WTC11 (cell line): ENCODE measurements at regions not wholly inside any gene's neighbourhood (a gene's known extent, or its start where the extent isn't known, plus 50 kb on each side); places are given as distances from the start of the nearest gene placed in this dataset.
"Not testable (repeated sequence)": the region's sequence is repeated elsewhere in the genome, so short reads cannot be mapped to it uniquely, and the experiment has no call there.

Experiments
- ATAC-seq: fragments of 200-7000 bp; cut with Tn5 transposase; 2 replicates; pipeline ENCODE4 v1.10.0; 2021; ENCODE audit warnings: mild to moderate bottlenecking, moderate library complexity
- CTCF ChIA-PET: fragments of 300-600 bp; sonication (Branson Sonifier 250); formaldehyde crosslinking; loops from one replicate; lab custom pipeline; 2021; ENCODE audit warnings: antibody characterized with exemption; lab: Charles Lee
- POLR2A ChIA-PET: fragments of 350-600 bp; sonication (Branson Sonifier 250); formaldehyde crosslinking; loops from one replicate; lab custom pipeline; 2021; ENCODE audit warnings: antibody characterized with exemption; lab: Charles Lee
- DNase-seq: peaks from one replicate; pipeline ENCODE4 v3.0.0; 2021; ENCODE audit warnings: low spot score
- H3K27ac Mint-ChIP-seq: 2 replicates; pipeline ENCODE4 v1.8.0; 2021; ENCODE audit warnings: mixed read lengths
- H3K27me3 Mint-ChIP-seq: 2 replicates; pipeline ENCODE4 v1.8.0; 2021; ENCODE audit warnings: low read depth, mild to moderate bottlenecking, moderate library complexity, mixed read lengths
- H3K36me3 Mint-ChIP-seq: 2 replicates; pipeline ENCODE4 v1.8.0; 2021; ENCODE audit warnings: mixed read lengths
- H3K4me1 Mint-ChIP-seq: 2 replicates; pipeline ENCODE4 v1.8.0; 2022; ENCODE audit warnings: mixed read lengths
- H3K4me3 Mint-ChIP-seq: 2 replicates; pipeline ENCODE4 v1.8.0; 2021; ENCODE audit warnings: mild to moderate bottlenecking, moderate library complexity, mixed read lengths
- H3K9me3 Mint-ChIP-seq: 2 replicates; pipeline ENCODE4 v1.8.0; 2021; ENCODE audit warnings: mixed read lengths
- EMX1 ChIP-seq: fragments of 250-450 bp; sonication (Bioruptor Pico); IDR thresholded peaks from 2 replicates; pipeline ENCODE4 v1.8.0; 2021; ENCODE audit warnings: mild to moderate bottlenecking
- FOXP1 ChIP-seq: sonication (generic); formaldehyde crosslinking; IDR thresholded peaks from 2 replicates; pipeline ENCODE4 v1.8.0; 2022; ENCODE audit warnings: missing genetic modification reagents, mild to moderate bottlenecking, moderate library complexity, borderline replicate concordance
- HMGA2 ChIP-seq: fragments of 250-450 bp; sonication (Bioruptor Pico); IDR thresholded peaks from 2 replicates; pipeline ENCODE4 v1.4.0; 2021; ENCODE audit warnings: mild to moderate bottlenecking, moderate library complexity
- KAT7 ChIP-seq: sonication (generic); formaldehyde crosslinking; IDR thresholded peaks from 2 replicates; pipeline ENCODE4 v1.8.1; 2023; ENCODE audit warnings: missing genetic modification reagents, mild to moderate bottlenecking, borderline replicate concordance
- NR2C2 ChIP-seq: sonication (generic); formaldehyde crosslinking; IDR thresholded peaks from 2 replicates; pipeline ENCODE4 v1.8.0; 2022; ENCODE audit warnings: mild to moderate bottlenecking, missing genetic modification reagents
- RELA ChIP-seq: sonication (generic); formaldehyde crosslinking; IDR thresholded peaks from 2 replicates; pipeline ENCODE4 v1.8.1; 2022; ENCODE audit warnings: missing genetic modification reagents, mild to moderate bottlenecking, borderline replicate concordance
- ZNF219 ChIP-seq: sonication (generic); formaldehyde crosslinking; IDR thresholded peaks from 2 replicates; pipeline ENCODE4 v1.8.0; 2023; ENCODE audit warnings: missing genetic modification reagents, mild to moderate bottlenecking, borderline replicate concordance
- ZNF232 ChIP-seq: sonication (generic); formaldehyde crosslinking; IDR thresholded peaks from 2 replicates; pipeline ENCODE4 v1.8.0; 2022; ENCODE audit warnings: mild to moderate bottlenecking, missing genetic modification reagents
- TF ChIP-seq, protein P1 (sequence below): sonication (generic); formaldehyde crosslinking; IDR thresholded peaks from 2 replicates; pipeline ENCODE4 v1.8.0; 2023; ENCODE audit warnings: missing genetic modification reagents, mild to moderate bottlenecking, borderline replicate concordance
- TF ChIP-seq, protein P2 (sequence below): sonication (generic); formaldehyde crosslinking; IDR thresholded peaks from 2 replicates; pipeline ENCODE4 v1.8.1; 2022; ENCODE audit warnings: missing genetic modification reagents, borderline replicate concordance
- TF ChIP-seq, protein P3 (sequence below): sonication (generic); formaldehyde crosslinking; IDR thresholded peaks from 2 replicates; pipeline ENCODE4 v1.8.1; 2023; ENCODE audit warnings: mild to moderate bottlenecking, missing genetic modification reagents, borderline replicate concordance
- TF ChIP-seq, protein P4 (sequence below): fragments of 250-450 bp; sonication (Bioruptor Pico); conservative IDR thresholded peaks from 2 replicates; pipeline ENCODE4 v1.9.0; 2021; ENCODE audit warnings: mild to moderate bottlenecking
- TF ChIP-seq, protein P5 (sequence below): sonication (generic); formaldehyde crosslinking; IDR thresholded peaks from 2 replicates; pipeline ENCODE4 v1.8.1; 2023; ENCODE audit warnings: mild to moderate bottlenecking, missing genetic modification reagents, moderate library complexity
- TF ChIP-seq, protein P6 (sequence below): fragments of 250-450 bp; sonication (Bioruptor Pico); IDR thresholded peaks from 2 replicates; pipeline ENCODE4 v1.8.0; 2021; ENCODE audit warnings: mild to moderate bottlenecking
- TF ChIP-seq, protein P7 (sequence below): sonication (generic); formaldehyde crosslinking; IDR thresholded peaks from 2 replicates; pipeline ENCODE4 v1.8.1; 2022; ENCODE audit warnings: mild to moderate bottlenecking, missing genetic modification reagents, moderate library complexity, borderline replicate concordance
- TF ChIP-seq, protein P8 (sequence below): sonication (generic); formaldehyde crosslinking; IDR thresholded peaks from 2 replicates; pipeline ENCODE4 v1.8.1; 2022; ENCODE audit warnings: low read depth, mild to moderate bottlenecking, moderate library complexity, missing genetic modification reagents, borderline replicate concordance

DNA sequence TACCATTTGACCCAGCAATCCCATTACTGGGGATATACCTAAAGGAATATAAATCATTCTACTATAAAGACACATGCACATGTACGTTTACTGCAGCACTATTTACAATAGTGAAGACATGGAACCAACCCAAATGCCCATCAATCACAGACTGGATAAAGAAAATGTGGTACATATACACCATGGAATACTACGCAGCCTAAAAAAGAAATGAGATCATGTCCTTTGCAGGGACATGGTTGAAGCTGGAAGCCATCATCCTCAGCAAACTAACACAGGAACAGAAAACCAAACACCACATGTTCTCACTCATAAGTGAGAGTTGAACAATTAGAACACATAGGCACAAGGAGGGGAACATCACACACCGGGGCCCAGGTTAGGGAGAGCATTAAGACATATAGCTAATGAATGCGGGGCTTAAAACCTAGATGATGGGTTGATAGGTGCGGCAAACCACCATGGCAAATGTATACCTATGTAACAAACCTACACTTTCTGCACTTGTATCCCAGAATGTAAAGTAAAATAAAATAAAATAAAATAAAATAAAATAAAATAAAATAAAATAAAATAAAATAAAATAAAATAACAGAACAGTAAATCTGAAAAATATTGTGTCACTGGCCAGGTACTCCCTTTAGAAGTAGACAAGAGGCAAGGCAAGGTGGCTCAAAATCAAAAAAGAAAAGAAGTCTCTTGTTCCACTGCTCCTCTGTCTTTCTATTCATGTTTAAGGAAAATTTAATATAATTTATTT lies 423.8 kb upstream of the GRAMD2B start:
- POLR2A ChIA-PET, H3K4me3 Mint-ChIP-seq: not testable (repeated sequence)
- peak; percentile 94 for TF ChIP-seq HMGA2 (CRISPR knock-in tag)

DNA sequence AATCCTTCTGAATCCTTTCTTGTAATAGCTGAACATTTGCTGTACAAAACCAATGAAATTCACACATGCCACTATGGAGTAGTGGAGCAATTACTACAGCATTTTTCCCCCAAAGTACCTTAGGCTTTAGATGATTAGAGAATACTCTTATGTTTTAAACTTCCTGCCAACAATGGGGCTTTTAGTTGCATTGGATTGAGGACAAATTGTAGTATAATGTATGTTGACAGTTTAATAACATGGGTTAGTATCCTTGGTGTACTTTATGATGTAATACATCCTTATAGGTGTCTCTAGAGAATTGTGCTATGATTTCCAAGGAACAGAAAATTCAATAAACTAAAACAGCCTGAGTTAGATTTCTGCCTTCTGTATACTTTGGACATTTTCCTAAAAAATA lies 422.7 kb upstream of the GRAMD2B start:
- CTCF ChIA-PET, result no interaction called here
- H3K9me3 Mint-ChIP-seq, result peaks cover 31% of the 10 kb centered on the region
- no peaks in the 10 kb centered on the region for H3K27me3 Mint-ChIP-seq
- H3K4me3 Mint-ChIP-seq, result no peak overlapping the region
- peaks cover 19% of the 10 kb centered on the region for H3K4me1 Mint-ChIP-seq
- no peak overlapping the region for H3K27ac Mint-ChIP-seq
- ATAC-seq (no peak), DNase-seq (no peak)
- peaks cover 16% of the 10 kb centered on the region; the same call in 1 of the 2 replicates for H3K36me3 Mint-ChIP-seq
- POLR2A ChIA-PET, result no interaction called here
- no peak for TF ChIP-seq FOXP1 (CRISPR knock-in tag)
- TF ChIP-seq NR2C2 (CRISPR knock-in tag), result no peak
- TF ChIP-seq KAT7 (CRISPR knock-in tag), result no peak
- TF ChIP-seq, protein P1, sequence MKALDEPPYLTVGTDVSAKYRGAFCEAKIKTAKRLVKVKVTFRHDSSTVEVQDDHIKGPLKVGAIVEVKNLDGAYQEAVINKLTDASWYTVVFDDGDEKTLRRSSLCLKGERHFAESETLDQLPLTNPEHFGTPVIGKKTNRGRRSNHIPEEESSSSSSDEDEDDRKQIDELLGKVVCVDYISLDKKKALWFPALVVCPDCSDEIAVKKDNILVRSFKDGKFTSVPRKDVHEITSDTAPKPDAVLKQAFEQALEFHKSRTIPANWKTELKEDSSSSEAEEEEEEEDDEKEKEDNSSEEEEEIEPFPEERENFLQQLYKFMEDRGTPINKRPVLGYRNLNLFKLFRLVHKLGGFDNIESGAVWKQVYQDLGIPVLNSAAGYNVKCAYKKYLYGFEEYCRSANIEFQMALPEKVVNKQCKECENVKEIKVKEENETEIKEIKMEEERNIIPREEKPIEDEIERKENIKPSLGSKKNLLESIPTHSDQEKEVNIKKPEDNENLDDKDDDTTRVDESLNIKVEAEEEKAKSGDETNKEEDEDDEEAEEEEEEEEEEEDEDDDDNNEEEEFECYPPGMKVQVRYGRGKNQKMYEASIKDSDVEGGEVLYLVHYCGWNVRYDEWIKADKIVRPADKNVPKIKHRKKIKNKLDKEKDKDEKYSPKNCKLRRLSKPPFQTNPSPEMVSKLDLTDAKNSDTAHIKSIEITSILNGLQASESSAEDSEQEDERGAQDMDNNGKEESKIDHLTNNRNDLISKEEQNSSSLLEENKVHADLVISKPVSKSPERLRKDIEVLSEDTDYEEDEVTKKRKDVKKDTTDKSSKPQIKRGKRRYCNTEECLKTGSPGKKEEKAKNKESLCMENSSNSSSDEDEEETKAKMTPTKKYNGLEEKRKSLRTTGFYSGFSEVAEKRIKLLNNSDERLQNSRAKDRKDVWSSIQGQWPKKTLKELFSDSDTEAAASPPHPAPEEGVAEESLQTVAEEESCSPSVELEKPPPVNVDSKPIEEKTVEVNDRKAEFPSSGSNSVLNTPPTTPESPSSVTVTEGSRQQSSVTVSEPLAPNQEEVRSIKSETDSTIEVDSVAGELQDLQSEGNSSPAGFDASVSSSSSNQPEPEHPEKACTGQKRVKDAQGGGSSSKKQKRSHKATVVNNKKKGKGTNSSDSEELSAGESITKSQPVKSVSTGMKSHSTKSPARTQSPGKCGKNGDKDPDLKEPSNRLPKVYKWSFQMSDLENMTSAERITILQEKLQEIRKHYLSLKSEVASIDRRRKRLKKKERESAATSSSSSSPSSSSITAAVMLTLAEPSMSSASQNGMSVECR (CRISPR knock-in tag), result no peak
- TF ChIP-seq, protein P2, sequence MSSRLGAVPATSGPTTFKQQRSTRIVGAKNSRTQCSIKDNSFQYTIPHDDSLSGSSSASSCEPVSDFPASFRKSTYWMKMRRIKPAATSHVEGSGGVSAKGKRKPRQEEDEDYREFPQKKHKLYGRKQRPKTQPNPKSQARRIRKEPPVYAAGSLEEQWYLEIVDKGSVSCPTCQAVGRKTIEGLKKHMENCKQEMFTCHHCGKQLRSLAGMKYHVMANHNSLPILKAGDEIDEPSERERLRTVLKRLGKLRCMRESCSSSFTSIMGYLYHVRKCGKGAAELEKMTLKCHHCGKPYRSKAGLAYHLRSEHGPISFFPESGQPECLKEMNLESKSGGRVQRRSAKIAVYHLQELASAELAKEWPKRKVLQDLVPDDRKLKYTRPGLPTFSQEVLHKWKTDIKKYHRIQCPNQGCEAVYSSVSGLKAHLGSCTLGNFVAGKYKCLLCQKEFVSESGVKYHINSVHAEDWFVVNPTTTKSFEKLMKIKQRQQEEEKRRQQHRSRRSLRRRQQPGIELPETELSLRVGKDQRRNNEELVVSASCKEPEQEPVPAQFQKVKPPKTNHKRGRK (CRISPR knock-in tag), result no peak
- TF ChIP-seq, protein P3, sequence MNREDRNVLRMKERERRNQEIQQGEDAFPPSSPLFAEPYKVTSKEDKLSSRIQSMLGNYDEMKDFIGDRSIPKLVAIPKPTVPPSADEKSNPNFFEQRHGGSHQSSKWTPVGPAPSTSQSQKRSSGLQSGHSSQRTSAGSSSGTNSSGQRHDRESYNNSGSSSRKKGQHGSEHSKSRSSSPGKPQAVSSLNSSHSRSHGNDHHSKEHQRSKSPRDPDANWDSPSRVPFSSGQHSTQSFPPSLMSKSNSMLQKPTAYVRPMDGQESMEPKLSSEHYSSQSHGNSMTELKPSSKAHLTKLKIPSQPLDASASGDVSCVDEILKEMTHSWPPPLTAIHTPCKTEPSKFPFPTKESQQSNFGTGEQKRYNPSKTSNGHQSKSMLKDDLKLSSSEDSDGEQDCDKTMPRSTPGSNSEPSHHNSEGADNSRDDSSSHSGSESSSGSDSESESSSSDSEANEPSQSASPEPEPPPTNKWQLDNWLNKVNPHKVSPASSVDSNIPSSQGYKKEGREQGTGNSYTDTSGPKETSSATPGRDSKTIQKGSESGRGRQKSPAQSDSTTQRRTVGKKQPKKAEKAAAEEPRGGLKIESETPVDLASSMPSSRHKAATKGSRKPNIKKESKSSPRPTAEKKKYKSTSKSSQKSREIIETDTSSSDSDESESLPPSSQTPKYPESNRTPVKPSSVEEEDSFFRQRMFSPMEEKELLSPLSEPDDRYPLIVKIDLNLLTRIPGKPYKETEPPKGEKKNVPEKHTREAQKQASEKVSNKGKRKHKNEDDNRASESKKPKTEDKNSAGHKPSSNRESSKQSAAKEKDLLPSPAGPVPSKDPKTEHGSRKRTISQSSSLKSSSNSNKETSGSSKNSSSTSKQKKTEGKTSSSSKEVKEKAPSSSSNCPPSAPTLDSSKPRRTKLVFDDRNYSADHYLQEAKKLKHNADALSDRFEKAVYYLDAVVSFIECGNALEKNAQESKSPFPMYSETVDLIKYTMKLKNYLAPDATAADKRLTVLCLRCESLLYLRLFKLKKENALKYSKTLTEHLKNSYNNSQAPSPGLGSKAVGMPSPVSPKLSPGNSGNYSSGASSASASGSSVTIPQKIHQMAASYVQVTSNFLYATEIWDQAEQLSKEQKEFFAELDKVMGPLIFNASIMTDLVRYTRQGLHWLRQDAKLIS (CRISPR knock-in tag), result no peak
- TF ChIP-seq, protein P4, sequence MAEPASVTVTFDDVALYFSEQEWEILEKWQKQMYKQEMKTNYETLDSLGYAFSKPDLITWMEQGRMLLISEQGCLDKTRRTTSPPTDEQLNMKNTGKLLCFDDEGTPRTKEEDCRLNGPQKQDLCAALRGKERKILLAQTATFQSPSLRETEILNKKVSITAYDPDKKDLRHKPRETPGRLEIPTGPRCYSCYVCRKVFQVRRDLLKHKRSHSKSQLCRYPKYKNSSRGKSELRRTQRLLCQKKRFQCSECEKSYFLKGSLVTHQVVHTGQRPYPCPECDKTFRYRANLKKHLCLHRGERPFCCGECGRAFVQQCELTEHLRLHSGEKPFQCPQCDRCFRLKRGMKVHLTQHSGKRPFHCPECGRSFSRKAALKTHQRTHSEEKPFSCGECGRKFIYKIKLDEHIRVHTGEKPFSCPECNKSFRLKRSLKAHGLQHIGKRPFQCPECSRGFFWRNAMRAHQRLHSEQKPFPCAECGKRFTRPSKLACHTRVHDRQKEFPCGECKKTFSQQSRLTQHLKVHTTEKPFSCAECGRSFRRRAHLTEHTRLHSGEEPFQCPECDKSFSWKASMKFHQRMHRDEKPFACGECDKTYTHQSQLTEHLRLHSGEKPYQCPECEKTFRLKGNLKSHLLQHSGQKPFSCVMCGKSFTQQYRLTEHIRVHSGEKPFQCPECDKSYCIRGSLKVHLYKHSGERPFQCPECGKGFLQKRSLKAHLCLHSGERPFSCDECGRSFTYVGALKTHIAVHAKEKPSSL (CRISPR knock-in tag), result no peak
- TF ChIP-seq, protein P5, sequence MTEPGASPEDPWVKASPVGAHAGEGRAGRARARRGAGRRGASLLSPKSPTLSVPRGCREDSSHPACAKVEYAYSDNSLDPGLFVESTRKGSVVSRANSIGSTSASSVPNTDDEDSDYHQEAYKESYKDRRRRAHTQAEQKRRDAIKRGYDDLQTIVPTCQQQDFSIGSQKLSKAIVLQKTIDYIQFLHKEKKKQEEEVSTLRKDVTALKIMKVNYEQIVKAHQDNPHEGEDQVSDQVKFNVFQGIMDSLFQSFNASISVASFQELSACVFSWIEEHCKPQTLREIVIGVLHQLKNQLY (CRISPR knock-in tag), result no peak
- no peak for TF ChIP-seq ZNF219 (CRISPR knock-in tag)
- TF ChIP-seq RELA, result no peak
- TF ChIP-seq EMX1 (CRISPR knock-in tag), result no peak
- TF ChIP-seq ZNF232 (CRISPR knock-in tag), result no peak
- TF ChIP-seq, protein P6, sequence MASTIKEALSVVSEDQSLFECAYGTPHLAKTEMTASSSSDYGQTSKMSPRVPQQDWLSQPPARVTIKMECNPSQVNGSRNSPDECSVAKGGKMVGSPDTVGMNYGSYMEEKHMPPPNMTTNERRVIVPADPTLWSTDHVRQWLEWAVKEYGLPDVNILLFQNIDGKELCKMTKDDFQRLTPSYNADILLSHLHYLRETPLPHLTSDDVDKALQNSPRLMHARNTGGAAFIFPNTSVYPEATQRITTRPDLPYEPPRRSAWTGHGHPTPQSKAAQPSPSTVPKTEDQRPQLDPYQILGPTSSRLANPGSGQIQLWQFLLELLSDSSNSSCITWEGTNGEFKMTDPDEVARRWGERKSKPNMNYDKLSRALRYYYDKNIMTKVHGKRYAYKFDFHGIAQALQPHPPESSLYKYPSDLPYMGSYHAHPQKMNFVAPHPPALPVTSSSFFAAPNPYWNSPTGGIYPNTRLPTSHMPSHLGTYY (CRISPR knock-in tag), result no peak
- TF ChIP-seq, protein P7, sequence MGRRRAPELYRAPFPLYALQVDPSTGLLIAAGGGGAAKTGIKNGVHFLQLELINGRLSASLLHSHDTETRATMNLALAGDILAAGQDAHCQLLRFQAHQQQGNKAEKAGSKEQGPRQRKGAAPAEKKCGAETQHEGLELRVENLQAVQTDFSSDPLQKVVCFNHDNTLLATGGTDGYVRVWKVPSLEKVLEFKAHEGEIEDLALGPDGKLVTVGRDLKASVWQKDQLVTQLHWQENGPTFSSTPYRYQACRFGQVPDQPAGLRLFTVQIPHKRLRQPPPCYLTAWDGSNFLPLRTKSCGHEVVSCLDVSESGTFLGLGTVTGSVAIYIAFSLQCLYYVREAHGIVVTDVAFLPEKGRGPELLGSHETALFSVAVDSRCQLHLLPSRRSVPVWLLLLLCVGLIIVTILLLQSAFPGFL, result no peak
- TF ChIP-seq, protein P8, sequence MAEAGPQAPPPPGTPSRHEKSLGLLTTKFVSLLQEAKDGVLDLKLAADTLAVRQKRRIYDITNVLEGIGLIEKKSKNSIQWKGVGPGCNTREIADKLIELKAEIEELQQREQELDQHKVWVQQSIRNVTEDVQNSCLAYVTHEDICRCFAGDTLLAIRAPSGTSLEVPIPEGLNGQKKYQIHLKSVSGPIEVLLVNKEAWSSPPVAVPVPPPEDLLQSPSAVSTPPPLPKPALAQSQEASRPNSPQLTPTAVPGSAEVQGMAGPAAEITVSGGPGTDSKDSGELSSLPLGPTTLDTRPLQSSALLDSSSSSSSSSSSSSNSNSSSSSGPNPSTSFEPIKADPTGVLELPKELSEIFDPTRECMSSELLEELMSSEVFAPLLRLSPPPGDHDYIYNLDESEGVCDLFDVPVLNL (CRISPR knock-in tag), result no peak

More for the DNA sequence above, 423.8 kb upstream of the GRAMD2B start:
- H3K4me1 Mint-ChIP-seq, result peaks cover 19% of the 10 kb centered on the region
- H3K27ac Mint-ChIP-seq, CTCF ChIA-PET, H3K27me3 Mint-ChIP-seq, DNase-seq, ATAC-seq: not testable (repeated sequence)
- peaks cover 16% of the 10 kb centered on the region; the same call in 1 of the 2 replicates for H3K36me3 Mint-ChIP-seq
- H3K9me3 Mint-ChIP-seq, result peaks cover 33% of the 10 kb centered on the region
